Cardiac fibroblast (primary cell): ENCODE measurements at regions not wholly inside any gene's neighbourhood (a gene's known extent, or its start where the extent isn't known, plus 50 kb on each side); places are given as distances from the start of the nearest gene placed in this dataset.

ENCODE experiments used
- DNase-seq, 2 donors: peaks; one replicate each; pipeline versions ENCODE4 v3.0.0 to v3.0.0-alpha.2; 2010; ENCODE audit warnings: low read depth in 2 of 2
- H3K4me3 ChIP-seq, 2 donors: replicated peaks in 1 of 2; 1 replicate in 1 of 2; 2 replicates in 1 of 2; pipeline ENCODE4 v1.5.1; 2011; ENCODE audit warnings: low read depth in 2 of 2, low read length in 2 of 2, mild to moderate bottlenecking in 2 of 2, moderate library complexity in 1 of 2
- TF ChIP-seq, protein P1 (sequence below): IDR thresholded peaks from one replicate; pipeline ENCODE4 v1.5.1; 2011; ENCODE audit warnings: low read depth, mild to moderate bottlenecking, low read length, inconsistent platforms

DNA sequence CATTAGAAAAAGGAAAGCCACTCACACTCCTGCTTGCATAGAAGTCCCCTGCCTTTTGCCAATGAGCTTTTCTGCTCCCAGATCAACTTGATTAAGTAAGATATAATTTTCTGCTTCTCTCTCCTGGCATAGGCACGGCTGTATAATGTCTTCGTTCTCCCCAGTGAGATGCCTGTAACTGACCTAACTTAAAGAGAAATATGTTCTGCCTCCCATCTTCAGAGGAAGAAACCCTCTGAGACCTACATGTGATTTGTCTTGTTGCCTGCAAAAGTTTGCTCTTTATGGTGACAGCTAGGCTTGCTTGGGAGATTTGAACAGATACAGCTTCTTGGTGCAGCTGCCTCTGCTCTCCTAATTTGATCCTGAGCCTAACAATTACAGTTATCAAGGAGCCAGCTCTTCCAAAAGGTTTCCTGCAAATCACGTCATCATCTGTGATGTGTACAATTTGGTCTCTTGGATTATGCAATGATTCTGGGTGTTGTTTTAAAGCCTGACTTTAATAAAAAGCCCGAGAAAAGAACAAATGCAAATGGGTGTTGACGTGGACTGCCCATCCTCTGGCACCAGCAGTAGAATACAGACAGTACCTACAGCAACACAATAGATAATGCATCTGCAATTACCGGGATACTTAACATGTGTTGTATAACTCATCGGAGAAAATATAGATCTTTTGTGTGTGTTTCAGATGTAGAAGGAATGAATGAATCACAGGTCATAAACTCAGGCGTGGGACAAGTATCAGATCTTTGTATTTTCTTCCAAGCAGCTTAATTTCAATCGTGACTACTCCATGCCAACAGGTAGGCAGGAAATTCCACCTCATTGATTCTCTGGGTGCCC lies 76.2 kb upstream of the KAZN start:
- TF ChIP-seq, protein P1, sequence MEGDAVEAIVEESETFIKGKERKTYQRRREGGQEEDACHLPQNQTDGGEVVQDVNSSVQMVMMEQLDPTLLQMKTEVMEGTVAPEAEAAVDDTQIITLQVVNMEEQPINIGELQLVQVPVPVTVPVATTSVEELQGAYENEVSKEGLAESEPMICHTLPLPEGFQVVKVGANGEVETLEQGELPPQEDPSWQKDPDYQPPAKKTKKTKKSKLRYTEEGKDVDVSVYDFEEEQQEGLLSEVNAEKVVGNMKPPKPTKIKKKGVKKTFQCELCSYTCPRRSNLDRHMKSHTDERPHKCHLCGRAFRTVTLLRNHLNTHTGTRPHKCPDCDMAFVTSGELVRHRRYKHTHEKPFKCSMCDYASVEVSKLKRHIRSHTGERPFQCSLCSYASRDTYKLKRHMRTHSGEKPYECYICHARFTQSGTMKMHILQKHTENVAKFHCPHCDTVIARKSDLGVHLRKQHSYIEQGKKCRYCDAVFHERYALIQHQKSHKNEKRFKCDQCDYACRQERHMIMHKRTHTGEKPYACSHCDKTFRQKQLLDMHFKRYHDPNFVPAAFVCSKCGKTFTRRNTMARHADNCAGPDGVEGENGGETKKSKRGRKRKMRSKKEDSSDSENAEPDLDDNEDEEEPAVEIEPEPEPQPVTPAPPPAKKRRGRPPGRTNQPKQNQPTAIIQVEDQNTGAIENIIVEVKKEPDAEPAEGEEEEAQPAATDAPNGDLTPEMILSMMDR, result no peak
- H3K4me3 ChIP-seq, result no peak overlapping the region
- peak; percentile 69 to 95 for DNase-seq

DNA sequence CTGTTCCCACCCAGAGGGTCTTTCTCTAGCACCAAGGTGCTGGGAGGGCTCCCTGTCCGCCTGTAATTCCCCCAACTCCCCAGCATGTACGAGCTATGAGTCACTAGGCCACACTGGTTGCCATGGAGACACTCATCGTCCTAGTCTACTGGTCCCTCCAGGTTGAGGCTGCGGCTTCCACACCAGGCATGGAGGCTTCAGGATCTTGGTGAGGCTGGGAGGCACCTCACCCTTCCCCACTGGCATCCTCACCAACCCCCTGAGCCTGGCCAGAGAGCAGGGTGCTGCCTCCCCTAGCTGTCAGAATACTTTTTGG lies 75.6 kb upstream of the KAZN start:
- TF ChIP-seq, protein P1, result no peak
- DNase-seq, result peak; percentile 73 to 92
- H3K4me3 ChIP-seq, result no peak overlapping the region

DNA sequence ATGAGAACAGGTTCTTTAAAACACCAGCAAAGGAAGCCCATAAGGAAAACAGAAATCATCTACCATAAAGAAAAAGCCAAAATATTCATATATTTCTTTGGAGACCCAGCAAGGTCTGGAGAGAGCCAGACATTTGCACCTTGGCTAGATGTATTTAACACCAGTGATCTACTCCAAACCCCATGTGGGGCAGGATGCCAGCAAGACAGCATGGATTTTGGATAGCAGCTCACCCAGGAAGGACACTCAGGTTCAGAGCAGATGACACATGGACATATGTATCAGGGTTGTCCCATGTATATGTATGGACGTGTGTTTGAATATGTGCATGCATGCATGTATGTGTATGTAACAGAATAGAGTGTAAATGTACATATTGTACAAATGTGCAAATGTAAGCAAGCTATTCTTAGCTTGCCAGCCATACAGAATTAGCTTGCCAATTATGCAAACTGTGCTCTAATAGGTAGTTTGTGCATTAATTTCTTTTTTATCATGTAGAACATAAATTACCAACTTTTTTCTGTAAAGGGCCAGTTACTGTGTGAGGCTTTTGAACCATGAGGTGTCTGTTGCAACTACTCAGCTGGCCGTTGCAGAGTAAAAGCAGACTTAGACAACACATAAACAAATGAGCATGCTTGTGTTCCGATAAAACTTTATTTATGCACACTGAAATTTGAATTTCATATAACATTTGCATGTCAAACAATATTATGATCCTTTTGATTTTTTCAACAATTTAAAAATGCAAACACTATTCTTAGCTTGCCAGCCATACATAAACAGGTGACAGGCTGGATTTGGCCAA lies 73.5 kb upstream of the KAZN start:
- TF ChIP-seq, protein P1, result no peak
- no peak for DNase-seq
- H3K4me3 ChIP-seq, result no peak overlapping the region

DNA sequence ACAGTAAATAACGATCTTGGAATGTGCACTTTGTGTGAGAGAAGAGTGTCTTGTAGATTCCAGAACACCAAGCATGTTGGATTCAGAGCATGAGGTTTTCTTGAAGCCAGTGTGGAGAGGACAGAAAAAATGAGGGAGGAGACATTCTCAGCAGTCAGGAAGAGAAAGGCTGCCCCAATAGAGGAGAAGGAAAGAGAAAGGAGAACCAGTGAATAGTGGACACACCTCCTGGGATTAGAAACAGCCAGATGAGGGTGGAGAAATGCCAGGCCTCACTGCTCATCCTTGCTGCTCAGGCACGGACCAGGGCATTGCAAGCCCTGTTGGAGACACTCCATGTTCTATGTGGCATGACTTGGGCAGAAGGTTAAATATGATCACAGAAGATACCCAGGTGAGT lies 69.0 kb upstream of the KAZN start:
- no peak for DNase-seq
- TF ChIP-seq, protein P1, result no peak
- no peak overlapping the region for H3K4me3 ChIP-seq

DNA sequence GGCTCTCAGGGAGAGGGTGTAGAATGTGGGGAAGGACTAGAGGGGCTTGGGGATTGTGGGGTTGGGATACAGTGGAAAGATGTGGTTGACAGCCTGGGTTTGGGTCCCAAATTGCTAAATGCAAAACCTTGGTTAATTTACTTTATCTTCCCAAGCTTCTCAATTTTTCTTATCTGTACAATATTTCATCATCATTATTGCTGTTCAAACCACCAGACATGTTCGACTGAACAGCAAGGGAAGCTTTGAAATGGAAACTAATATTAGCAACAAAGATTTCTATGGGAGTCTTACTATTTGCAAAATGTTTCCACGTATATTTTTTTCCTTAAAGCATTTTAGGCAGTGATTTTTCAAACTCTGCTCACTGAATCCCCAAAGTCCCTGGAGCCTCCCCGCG lies 67.0 kb upstream of the KAZN start:
- no peak for DNase-seq
- no peak overlapping the region for H3K4me3 ChIP-seq
- TF ChIP-seq, protein P1, result no peak

DNA sequence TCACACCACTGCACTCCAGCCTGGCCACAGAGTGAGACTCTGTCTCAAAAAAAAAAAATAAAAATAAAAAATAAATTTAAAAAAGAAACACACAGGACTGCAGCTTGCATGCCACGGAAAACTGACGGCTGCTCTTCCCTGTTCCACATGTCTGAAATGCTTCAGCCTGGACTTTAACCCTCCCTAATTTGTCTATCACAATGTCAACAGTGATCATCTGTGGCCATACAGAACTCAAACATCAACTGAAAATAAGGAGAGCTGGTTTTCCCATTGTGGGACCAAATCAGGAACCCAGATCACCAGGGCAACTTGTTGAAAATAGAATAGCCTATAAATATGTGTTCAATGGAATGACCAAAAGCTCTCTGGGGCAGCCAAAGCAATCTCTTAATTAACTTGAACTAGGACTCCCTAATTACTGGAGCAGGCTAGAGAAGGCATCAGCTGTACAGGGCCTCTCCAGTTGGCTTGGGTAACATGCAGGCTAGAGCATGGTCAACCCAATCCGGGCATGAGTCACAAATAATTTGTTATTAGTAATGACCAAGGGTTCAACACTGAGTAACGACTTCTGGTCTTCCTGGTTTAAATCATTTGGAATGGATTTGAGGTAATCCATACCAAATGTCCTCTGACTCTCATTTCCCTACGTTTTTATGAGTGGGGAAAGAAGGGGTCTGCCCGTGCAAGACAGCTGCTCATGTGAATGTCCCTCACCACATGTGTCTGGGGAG lies 62.7 kb upstream of the KAZN start:
- no peak for DNase-seq
- TF ChIP-seq, protein P1, result no peak
- H3K4me3 ChIP-seq, result no peak overlapping the region
